ENCODE measurements at regions not wholly inside any gene's neighbourhood (a gene's known extent, or its start where the extent isn't known, plus 50 kb on each side); places are given as distances from the start of the nearest gene placed in this dataset.
A peak's percentile ranks its signal among the peaks of the same experiment; 100 is the strongest.

GRCh38 chr12:33562401-33562800, 122.8 kb upstream of the SYT10 start:
- H3K4me3 ChIP-seq (ENCODE audit: low read depth, low read length): no peak overlapping the region
- TF ChIP-seq CTCF (IDR thresholded peaks at IDR 0.05; ENCODE audit: insufficient read depth, low read length): no peak
- DNase-seq (ENCODE audit: low read depth): no peak

GRCh38 chr12:33566403-33566802, 126.8 kb upstream of the SYT10 start:
- H3K4me3 ChIP-seq (ENCODE audit: low read depth, low read length): no peak overlapping the region
- no peak for DNase-seq (ENCODE audit: low read depth)
- no peak for TF ChIP-seq CTCF (IDR thresholded peaks at IDR 0.05; ENCODE audit: insufficient read depth, low read length)

DNA sequence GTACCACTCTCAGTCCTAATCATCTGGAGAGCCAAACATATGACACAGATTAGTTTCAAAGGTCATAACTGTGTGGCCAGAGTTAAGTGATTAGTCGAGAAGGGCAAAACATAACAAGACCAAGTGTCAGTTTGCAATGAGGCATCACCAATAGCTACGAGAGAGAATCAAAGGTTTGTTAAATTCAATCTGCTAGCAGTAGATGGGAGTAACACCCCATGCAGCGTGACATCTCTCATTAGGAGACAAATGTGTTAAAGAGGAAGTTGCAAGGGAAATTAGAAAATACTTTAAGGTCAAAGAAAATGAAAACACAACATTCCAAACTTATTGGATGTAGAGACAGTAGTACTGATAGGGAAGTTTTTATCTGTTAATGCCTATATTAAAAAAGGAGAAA, 135.7 kb upstream of the SYT10 start:
- no peak overlapping the region for H3K4me3 ChIP-seq (ENCODE audit: low read depth, low read length)
- TF ChIP-seq CTCF (IDR thresholded peaks at IDR 0.05; ENCODE audit: insufficient read depth, low read length): no peak
- DNase-seq (ENCODE audit: low read depth): peak; percentile 13

DNA sequence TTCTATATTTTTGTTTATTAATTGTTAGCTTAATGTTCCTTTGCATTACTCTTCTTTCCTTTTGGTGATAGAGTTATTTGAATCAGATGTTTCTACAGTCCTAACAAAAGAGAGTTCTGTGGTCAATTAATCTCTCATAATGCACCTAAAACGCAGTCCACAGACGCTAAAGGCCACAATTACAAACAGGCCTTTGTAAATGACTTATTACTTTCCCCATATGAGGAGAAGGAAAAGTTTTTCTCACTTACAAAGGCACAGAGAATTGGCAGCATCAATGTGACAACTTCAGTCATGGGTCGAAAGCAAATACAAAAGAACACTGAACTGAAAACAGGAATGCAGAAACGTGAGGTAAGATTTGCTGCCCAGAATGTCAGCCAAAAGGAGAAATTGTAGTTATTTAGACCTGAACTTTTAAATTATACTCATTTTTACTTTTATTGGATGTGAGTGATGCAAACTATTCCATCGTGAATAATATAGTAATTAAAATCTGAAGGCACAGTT, 142.0 kb upstream of the SYT10 start:
- no peak for TF ChIP-seq CTCF (IDR thresholded peaks at IDR 0.05; ENCODE audit: insufficient read depth, low read length)
- no peak overlapping the region for H3K4me3 ChIP-seq (ENCODE audit: low read depth, low read length)
- no peak for DNase-seq (ENCODE audit: low read depth)

GRCh38 chr12:33586576-33586975, 147.0 kb upstream of the SYT10 start:
- H3K4me3 ChIP-seq (ENCODE audit: low read depth, low read length): no peak overlapping the region
- TF ChIP-seq CTCF (IDR thresholded peaks at IDR 0.05; ENCODE audit: insufficient read depth, low read length): no peak
- no peak for DNase-seq (ENCODE audit: low read depth)

GRCh38 chr12:33587354-33587753, 147.7 kb upstream of the SYT10 start:
- DNase-seq (ENCODE audit: low read depth): peak; percentile 84
- H3K4me3 ChIP-seq (ENCODE audit: low read depth, low read length): no peak overlapping the region

More at GRCh38 chr12:33587354-33587753, 147.7 kb upstream of the SYT10 start:
- TF ChIP-seq CTCF (IDR thresholded peaks at IDR 0.05; ENCODE audit: insufficient read depth, low read length): no peak

Measured in fibroblast of the aortic adventitia (primary cell).